ENCODE measurements at regions not wholly inside any gene's neighbourhood (a gene's known extent, or its start where the extent isn't known, plus 50 kb on each side); places are given as distances from the start of the nearest gene placed in this dataset.

DNA sequence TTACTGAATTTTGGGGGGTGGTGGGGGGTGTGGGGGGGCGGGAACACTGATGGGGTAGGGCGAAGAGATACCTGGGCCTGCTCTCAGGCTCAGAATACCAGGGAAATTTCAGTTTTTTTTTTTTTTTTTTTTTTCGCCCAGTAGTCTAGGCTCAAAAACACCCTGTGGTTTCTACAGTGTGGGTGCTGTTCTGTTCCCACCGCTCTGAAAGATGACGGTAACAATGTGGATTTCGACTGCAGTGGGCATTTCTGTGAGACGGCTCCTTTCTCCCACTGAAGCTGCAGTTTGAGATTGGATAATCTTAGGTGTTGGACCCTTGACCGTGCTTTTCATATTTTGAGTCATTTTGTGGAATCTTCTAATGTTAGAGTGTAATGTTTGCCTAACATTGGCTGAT is 143.8 kb upstream of the RGMA start:
- DNase-seq, result no peak

DNA sequence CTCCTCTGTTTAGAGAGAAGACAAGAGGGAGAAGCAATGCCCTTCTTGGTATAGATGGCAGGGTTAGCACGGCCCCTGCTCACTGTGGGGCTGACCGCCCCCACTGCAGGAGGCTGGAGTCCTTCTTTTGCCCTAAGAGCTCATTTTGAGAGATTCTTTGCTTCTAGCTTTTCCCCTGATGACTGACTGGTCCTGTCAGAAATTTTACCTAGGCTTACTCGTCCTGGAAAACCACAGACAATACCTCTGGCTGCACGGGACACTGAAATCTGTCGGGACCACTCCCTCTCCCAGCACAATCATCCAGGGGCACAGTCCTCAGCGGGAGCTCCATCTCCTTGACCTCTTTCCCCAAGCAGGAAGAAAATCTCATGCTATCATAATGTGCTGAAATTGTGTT is 143.0 kb upstream of the RGMA start:
- DNase-seq, result no peak

- no peak for DNase-seq
Observed at GRCh38 chr15:93231261-93231925, 142.4 kb upstream of the RGMA start.

DNA sequence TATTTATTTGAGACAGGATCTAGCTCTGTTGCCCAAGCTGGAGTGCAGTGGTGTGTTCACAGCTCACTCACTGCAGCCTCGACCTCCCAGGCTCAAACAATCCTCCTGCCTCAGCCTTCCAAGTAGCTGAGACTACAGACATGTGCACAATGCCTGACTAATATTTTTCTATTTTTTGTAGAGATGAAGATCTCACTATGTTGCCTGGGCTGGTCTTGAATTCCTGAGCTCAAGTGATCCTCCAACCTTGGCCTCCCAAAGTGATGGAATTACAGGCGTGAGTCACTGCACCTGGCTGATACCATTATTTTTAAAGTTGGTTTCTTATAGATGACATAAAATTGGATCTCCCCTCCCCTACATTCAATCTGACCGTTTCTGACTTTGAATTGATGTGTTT is 139.5 kb upstream of the RGMA start:
- no peak for DNase-seq

DNA sequence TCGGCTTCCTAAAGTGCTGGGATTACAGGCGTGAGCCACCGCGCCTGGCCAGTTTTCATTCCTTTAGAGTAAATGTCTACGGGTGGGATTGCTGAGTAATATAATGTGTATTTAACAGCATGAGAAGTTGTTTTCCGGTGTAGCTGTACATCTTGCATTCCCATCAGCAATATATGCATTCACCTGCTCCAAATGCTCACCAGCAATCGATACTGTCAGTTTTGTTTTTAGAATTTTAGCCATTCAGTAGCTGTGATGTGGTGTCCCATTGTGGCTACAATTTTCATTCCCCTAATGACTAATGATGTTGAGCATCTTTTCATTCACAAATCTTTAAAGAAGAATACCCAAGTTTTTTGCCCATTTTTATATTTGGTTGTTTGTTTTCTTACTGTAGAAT is 134.8 kb upstream of the RGMA start:
- no peak for DNase-seq

DNA sequence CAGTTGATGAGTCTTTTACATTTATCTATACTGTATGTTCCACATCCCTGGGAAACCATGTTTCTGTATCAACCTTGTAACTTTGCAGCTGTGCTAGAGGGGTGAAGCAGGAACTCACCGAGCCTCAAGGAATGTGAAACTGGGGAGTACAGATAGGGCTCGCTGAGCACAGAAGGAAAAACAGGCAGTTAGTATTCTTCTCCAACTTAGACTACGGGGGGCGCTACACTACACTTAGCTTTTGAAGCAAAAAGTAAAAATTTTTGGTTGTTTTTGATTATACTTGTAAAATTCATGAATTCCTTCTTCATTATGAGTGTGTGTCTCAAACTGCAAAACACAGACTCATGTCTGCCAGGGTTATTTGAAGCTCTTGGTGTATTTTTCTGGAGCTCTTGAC is 132.7 kb upstream of the RGMA start:
- DNase-seq, result no peak

DNA sequence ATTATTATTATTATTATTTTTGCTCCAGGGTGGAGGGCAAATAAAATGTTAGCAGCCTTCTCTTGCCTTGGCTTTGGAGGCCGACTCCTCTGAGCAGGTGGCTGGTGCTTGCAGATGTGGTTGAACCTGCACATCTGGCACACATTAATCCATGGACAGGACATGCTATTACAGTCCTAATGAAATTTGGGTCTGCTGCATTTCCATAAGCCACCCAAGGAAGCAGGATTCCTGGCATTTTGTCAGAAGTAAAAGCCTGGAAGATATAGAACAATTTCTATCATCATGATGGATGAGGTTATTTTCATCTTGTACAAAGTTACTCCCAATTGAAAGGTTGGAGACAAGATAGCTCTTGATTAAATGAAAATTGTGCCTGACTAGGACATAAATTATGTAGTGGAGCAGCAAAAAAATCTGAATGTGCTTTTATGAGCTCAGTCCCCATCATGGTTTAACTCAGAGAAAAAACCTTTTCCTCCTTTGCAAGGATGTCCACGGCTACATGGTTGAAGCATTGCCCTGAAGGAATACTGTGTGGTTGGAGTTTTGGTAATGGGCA is 130.9 kb upstream of the RGMA start:
- DNase-seq, result no peak

DNA sequence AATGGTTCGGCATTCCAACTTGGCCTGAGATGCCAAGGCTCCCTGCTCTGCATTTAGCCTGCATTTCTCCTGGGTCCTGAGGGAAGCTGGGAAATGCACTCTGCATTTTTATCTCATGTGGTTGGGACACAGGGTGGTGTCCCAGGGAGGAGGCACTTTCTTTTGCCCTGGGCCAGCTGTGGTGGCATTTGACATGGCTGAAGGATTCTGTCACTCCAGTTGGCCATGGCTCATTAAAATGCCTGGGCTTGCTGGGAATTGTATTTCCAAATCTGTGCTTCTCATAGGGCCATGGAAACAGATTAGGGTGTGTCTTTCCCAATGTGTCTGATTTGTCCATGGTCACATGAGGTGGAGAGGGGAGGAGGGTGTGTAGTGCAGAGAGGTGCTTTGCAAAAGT is 128.3 kb upstream of the RGMA start:
- DNase-seq, result no peak

DNA sequence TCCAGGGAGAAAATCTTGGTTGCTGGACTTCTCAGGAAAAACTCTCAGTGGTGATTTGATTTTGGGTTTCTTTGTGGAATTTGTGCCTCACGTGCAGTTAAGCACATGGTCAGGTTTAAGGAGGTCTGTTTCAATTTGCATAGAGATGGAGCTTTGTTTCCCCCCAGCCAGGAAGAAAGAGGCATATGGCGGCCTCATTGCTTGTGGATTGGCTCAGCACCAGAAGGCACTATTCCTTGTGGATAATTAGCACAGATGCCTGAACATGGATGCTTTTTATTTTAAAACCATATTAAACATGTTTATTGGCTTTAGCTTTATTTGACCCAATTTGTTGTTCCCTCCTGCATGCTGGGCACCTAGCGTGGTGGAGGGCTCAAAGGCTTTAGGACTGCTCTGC is 125.1 kb upstream of the RGMA start:
- DNase-seq, result peak; percentile 33

DNA sequence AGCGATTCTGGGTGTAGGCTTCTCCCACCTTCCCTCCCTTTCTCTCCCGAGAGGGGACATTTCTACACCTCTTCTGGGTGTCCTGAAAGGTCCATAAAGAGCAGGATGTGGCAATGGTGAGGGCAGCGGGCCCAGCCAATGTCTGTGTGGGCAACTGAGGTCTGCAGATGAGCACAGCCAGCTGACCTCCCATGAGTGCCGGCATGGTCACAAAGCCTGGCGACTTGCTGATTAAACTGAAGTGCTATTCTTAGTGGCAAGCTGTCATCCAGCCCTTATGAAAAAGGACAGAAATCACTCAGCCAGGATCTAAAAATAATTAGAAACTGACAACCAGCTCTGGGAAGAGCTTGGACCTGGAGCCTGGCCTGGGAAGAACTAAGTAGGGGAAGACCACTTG is 124.3 kb upstream of the RGMA start:
- no peak for DNase-seq

DNA sequence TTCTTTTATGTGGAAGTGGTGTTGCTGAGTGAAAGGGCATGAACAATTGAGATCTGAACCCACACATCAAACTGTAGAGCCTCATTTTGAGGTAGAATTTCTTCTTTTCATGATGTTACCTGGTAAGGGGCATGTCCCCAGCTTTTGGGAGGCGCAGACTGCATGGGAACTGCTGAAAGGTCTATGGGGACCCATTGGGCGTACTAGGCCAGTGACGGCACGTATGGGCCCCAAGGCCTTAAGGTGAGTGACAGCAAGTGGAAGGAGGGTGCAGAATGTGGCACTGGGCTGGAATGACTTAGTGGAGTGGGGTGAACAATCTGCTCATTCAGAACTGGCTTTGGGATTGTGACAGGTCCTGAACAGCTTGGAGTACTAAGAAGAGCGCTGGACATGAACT is 123.6 kb upstream of the RGMA start:
- DNase-seq, result no peak

GRCh38 chr15:93210995-93211394 is 122.0 kb upstream of the RGMA start:
- DNase-seq, result no peak

GRCh38 chr15:93209690-93210445 is 120.9 kb upstream of the RGMA start:
- DNase-seq, result no peak

- no peak for DNase-seq
Observed at GRCh38 chr15:93206893-93207292, 117.9 kb upstream of the RGMA start.

DNA sequence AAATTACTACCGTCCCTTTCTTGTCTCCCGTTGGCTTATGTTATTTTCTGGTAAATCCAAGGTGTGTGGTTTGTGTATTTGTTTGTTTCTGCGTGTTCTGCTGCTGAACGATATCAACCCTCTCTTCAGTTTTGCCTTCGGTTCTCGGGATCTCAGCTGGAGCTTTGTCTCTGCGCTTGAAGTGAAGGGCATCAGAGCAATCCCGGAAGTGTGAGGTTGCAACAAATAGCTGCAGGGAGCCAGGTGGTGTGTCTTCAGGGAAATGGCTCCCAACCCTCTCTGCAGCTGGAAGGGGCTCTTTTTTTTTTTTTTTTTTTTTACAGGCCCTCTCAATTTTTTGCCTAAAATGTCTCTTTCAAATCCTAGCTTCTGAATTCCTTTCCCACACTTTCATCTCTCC is 116.4 kb upstream of the RGMA start:
- DNase-seq, result no peak

GRCh38 chr15:93203036-93203435 is 114.0 kb upstream of the RGMA start:
- DNase-seq, result no peak

- no peak for DNase-seq
Observed at GRCh38 chr15:93202405-93202804, 113.4 kb upstream of the RGMA start.

DNA sequence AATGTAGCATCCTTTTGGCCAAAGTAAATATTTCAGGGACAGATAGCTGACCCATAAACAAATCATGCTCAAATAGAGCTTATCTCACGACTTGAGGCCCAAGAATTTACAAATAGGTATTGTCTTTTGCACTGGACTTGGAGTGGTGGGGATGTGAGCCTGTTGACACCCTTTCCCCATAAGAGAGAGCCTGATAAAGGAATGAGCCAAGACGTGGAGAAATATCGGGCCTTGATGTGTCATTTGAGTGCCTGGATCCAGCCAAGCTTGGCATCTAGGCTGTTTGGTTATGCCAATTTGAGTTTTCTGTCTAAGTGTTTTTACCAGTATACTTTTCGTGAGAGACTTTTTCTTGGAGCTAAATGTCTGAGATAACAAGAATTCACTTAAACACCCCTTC is 112.9 kb upstream of the RGMA start:
- no peak for DNase-seq

GRCh38 chr15:93200837-93201226 is 111.8 kb upstream of the RGMA start:
- DNase-seq, result no peak

DNA sequence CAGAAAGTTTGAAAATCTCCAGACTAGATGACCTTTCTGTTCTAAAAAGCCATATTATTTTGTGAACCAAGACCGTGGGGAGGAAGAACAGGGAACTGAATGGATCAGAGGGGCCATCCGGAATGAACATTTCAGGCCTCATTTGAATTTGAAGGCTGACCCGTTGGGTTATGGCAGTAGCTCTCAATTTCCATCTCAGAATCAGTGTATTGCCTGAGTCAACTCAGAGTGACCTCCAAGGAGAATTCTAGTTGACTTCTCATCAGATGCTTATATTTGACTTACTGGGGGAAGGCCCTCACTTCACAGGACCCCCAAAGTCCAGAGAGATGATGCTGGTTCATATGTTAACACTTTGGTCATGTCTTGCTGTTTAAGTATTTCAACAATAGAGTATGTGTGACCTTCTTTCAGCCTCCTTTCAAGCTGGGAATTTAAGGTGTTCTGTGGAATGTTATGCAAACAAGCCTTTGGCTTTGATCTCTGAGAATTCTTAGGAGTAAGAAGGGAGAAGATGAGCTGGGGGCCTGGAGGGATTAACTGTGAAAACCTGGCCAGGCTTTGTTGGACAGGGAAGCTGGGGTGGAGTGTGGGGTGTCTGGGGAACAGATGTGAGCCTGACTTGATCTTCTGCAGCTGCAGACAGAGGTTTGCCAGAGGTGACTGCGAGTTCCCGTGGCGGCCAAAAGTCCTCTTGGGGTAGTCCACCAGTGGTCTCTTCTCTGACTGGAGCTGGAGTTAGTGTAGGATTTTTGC is 111.2 kb upstream of the RGMA start:
- DNase-seq, result peak; percentile 26

DNA sequence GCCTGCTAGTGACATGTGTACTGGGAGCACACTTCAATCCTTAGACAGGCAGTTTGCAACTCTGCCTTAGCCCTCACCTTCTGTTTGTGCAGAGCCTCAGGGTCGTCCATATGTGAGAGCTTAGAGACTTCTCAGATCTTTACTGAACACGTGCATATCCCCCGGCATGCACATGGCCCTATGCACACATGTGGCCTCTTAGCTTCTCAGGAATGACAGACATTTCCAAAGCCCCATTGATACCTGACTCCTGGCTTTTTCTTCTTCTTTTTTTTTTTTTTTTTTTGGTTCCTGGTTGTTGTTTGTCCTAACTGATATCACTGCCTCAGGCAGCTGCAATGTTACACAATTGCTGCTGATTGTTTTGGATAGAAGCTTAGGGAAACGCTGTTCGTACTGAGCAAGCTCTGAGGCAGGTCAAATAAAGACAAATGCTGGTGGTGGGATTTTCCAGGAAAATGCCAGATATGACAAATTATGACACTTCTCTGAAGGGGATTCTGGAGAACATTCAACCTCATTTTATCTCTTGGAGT is 107.2 kb upstream of the RGMA start:
- DNase-seq, result no peak

DNA sequence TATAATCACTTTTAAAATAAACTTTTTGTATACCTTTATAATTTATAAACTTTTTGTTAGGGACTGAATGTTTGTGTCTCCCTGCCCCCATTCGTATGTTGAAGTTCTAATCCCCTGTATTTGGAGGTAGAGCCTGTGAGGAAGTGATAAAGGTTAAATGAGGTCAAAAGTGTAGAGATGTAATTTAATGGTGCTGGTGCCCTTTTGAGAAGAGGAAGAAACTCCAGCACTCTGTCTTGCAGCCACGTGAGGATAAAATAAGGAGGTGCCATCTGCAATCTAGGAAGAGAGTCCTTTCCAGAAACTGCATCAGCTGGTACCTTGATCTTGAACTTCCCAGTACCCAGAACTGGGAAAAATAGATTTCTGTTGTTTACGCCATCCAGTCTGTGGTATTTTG is 106.1 kb upstream of the RGMA start:
- no peak for DNase-seq

DNA sequence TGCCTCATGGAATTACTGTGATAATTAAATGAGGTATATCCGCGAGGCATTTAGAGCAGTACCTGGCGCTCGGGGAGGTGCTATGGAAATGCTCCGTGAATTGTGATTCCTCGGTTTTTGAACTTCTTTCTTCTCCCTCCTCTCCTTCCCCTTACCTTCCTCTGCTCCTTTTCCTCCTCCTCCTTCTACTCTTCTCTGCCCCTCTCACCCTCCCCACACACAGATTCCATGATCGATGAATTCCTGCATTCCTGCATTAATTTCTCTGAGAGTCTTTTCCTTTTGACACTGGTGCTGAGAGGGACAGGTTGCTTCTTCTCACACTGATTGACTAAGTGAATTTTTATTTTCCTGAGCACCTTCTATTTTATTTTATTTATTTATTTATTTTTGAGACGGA is 101.2 kb upstream of the RGMA start:
- DNase-seq, result no peak

Measured in skin of body (tissue), 1 donor.